WTC11 (cell line): ENCODE measurements at regions not wholly inside any gene's neighbourhood (a gene's known extent, or its start where the extent isn't known, plus 50 kb on each side); places are given as distances from the start of the nearest gene placed in this dataset.

ENCODE experiments used
- ATAC-seq: fragments of 200-7000 bp; cut with Tn5 transposase; 2 replicates; pipeline ENCODE4 v1.10.0; 2021; ENCODE audit warnings: mild to moderate bottlenecking, moderate library complexity
- CTCF ChIA-PET: fragments of 300-600 bp; sonication (Branson Sonifier 250); formaldehyde crosslinking; loops from one replicate; lab custom pipeline; 2021; ENCODE audit warnings: antibody characterized with exemption; lab: Charles Lee
- POLR2A ChIA-PET: fragments of 350-600 bp; sonication (Branson Sonifier 250); formaldehyde crosslinking; loops from one replicate; lab custom pipeline; 2021; ENCODE audit warnings: antibody characterized with exemption; lab: Charles Lee
- DNase-seq: peaks from one replicate; pipeline ENCODE4 v3.0.0; 2021; ENCODE audit warnings: low spot score
- H3K27ac Mint-ChIP-seq: 2 replicates; pipeline ENCODE4 v1.8.0; 2021; ENCODE audit warnings: mixed read lengths
- H3K27me3 Mint-ChIP-seq: 2 replicates; pipeline ENCODE4 v1.8.0; 2021; ENCODE audit warnings: low read depth, mild to moderate bottlenecking, moderate library complexity, mixed read lengths
- H3K36me3 Mint-ChIP-seq: 2 replicates; pipeline ENCODE4 v1.8.0; 2021; ENCODE audit warnings: mixed read lengths
- H3K4me1 Mint-ChIP-seq: 2 replicates; pipeline ENCODE4 v1.8.0; 2022; ENCODE audit warnings: mixed read lengths
- H3K4me3 Mint-ChIP-seq: 2 replicates; pipeline ENCODE4 v1.8.0; 2021; ENCODE audit warnings: mild to moderate bottlenecking, moderate library complexity, mixed read lengths
- H3K9me3 Mint-ChIP-seq: 2 replicates; pipeline ENCODE4 v1.8.0; 2021; ENCODE audit warnings: mixed read lengths
- CREB1 ChIP-seq: sonication (generic); formaldehyde crosslinking; IDR thresholded peaks from 2 replicates; pipeline ENCODE4 v1.8.0; 2023; ENCODE audit warnings: mild to moderate bottlenecking, missing genetic modification reagents
- GTF2I ChIP-seq: fragments of 250-450 bp; sonication (Bioruptor Pico); conservative IDR thresholded peaks from 2 replicates; pipeline ENCODE4 v1.4.0; 2021; ENCODE audit warnings: mild to moderate bottlenecking
- IRF2 ChIP-seq: sonication (generic); formaldehyde crosslinking; IDR thresholded peaks from 2 replicates; pipeline ENCODE4 v1.8.0; 2022; ENCODE audit warnings: low read depth, missing genetic modification reagents, borderline replicate concordance
- JUN ChIP-seq: sonication (generic); formaldehyde crosslinking; IDR thresholded peaks from 2 replicates; pipeline ENCODE4 v1.8.0; 2023; ENCODE audit warnings: mild to moderate bottlenecking, missing genetic modification reagents
- KAT7 ChIP-seq: sonication (generic); formaldehyde crosslinking; IDR thresholded peaks from 2 replicates; pipeline ENCODE4 v1.8.1; 2023; ENCODE audit warnings: missing genetic modification reagents, mild to moderate bottlenecking, borderline replicate concordance
- MXD4 ChIP-seq: fragments of 250-450 bp; sonication (Bioruptor Pico); IDR thresholded peaks from 2 replicates; pipeline ENCODE4 v1.8.0; 2021; ENCODE audit warnings: mild to moderate bottlenecking, moderate library complexity, borderline replicate concordance
- NFE2L1 ChIP-seq: sonication (generic); formaldehyde crosslinking; IDR thresholded peaks from 2 replicates; pipeline ENCODE4 v1.8.1; 2023; ENCODE audit warnings: missing genetic modification reagents
- OVOL2 ChIP-seq: fragments of 250-450 bp; sonication (Bioruptor Pico); IDR thresholded peaks from 2 replicates; pipeline ENCODE4 v1.9.0; 2021; ENCODE audit warnings: mild to moderate bottlenecking, borderline replicate concordance
- RELA ChIP-seq: sonication (generic); formaldehyde crosslinking; IDR thresholded peaks from 2 replicates; pipeline ENCODE4 v1.8.1; 2022; ENCODE audit warnings: missing genetic modification reagents, mild to moderate bottlenecking, borderline replicate concordance
- RORB ChIP-seq: fragments of 250-450 bp; sonication (Bioruptor Pico); IDR thresholded peaks from 2 replicates; pipeline ENCODE4 v1.9.0; 2021; ENCODE audit warnings: mild to moderate bottlenecking
- SOX15 ChIP-seq: fragments of 250-450 bp; sonication (Bioruptor Pico); IDR thresholded peaks from 2 replicates; pipeline ENCODE4 v1.9.0; 2021; ENCODE audit warnings: mild to moderate bottlenecking
- TEAD1 ChIP-seq: sonication (generic); formaldehyde crosslinking; IDR thresholded peaks from 2 replicates; pipeline ENCODE4 v1.8.0; 2022; ENCODE audit warnings: mild to moderate bottlenecking, missing genetic modification reagents
- TP53 ChIP-seq: sonication (generic); formaldehyde crosslinking; IDR thresholded peaks from 2 replicates; pipeline ENCODE4 v1.8.1; 2023; ENCODE audit warnings: mild to moderate bottlenecking, missing genetic modification reagents
- ZNF138 ChIP-seq: sonication (generic); formaldehyde crosslinking; conservative IDR thresholded peaks from 2 replicates; pipeline ENCODE4 v1.8.1; 2022; ENCODE audit warnings: mild to moderate bottlenecking, moderate library complexity, missing genetic modification reagents
- ZNF396 ChIP-seq: fragments of 250-450 bp; sonication (Bioruptor Pico); IDR thresholded peaks from 2 replicates; pipeline ENCODE4 v1.8.0; 2021; ENCODE audit warnings: mild to moderate bottlenecking, moderate library complexity, borderline replicate concordance
- ZNF423 ChIP-seq: fragments of 250-450 bp; sonication (Bioruptor Pico); IDR thresholded peaks from 2 replicates; pipeline ENCODE4 v2.1.2; 2022; ENCODE audit warnings: mild to moderate bottlenecking, moderate library complexity
- TF ChIP-seq, protein P1 (sequence below): sonication (generic); formaldehyde crosslinking; IDR thresholded peaks from 2 replicates; pipeline ENCODE4 v1.8.1; 2022; ENCODE audit warnings: low read depth, missing genetic modification reagents, borderline replicate concordance
- TF ChIP-seq, protein P2 (sequence below): sonication (generic); formaldehyde crosslinking; IDR thresholded peaks from 2 replicates; pipeline ENCODE4 v1.8.0; 2022; ENCODE audit warnings: mild to moderate bottlenecking, missing genetic modification reagents
- TF ChIP-seq, protein P3 (sequence below): sonication (generic); formaldehyde crosslinking; IDR thresholded peaks from 2 replicates; pipeline ENCODE4 v1.8.1; 2023; ENCODE audit warnings: mild to moderate bottlenecking, missing genetic modification reagents, moderate library complexity
- TF ChIP-seq, protein P4 (sequence below): sonication (generic); formaldehyde crosslinking; IDR thresholded peaks from 2 replicates; pipeline ENCODE4 v1.8.1; 2023; ENCODE audit warnings: mild to moderate bottlenecking, missing genetic modification reagents

DNA sequence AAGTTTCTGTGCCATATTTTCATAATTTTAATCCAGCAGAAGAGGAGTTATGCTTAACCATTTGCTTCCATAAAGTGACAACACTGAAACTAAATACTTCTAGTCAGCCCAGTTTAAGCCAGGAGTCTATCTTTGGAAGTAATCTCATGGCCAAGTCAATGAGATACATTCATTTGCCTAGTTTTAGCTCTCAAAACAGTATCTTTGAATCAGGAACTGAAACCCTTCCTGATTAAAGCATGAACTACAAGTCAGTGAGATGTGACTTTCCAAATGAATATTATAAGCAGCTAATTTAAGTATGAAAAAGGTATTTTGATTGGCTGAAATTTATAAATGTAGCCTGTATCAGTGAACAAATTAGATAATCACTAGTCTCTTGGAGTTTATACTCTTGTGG lies 491.5 kb downstream of the SLC6A15 start:
- Mint-ChIP-seq H3K36me3 (no peaks in the 10 kb centered on the region), H3K4me1 (no peaks in the 10 kb centered on the region), H3K4me3 (no peak overlapping the region), H3K9me3 (no peaks in the 10 kb centered on the region), H3K27ac (no peak overlapping the region), H3K27me3 (no peaks in the 10 kb centered on the region)
- no peak for ATAC-seq
- no peak for DNase-seq
- POLR2A ChIA-PET: interaction anchor here (0.6 kb wide), 1 partner anchor 17 kb away, joined by 3 read pairs; no protein-coding TSS in a partner anchor
- CTCF ChIA-PET: no interaction called here
- TF ChIP-seq ZNF138: no peak
- no peak for TF ChIP-seq CREB1 (CRISPR knock-in tag)
- TF ChIP-seq, protein P1, sequence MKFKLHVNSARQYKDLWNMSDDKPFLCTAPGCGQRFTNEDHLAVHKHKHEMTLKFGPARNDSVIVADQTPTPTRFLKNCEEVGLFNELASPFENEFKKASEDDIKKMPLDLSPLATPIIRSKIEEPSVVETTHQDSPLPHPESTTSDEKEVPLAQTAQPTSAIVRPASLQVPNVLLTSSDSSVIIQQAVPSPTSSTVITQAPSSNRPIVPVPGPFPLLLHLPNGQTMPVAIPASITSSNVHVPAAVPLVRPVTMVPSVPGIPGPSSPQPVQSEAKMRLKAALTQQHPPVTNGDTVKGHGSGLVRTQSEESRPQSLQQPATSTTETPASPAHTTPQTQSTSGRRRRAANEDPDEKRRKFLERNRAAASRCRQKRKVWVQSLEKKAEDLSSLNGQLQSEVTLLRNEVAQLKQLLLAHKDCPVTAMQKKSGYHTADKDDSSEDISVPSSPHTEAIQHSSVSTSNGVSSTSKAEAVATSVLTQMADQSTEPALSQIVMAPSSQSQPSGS: no peak
- TF ChIP-seq, protein P2, sequence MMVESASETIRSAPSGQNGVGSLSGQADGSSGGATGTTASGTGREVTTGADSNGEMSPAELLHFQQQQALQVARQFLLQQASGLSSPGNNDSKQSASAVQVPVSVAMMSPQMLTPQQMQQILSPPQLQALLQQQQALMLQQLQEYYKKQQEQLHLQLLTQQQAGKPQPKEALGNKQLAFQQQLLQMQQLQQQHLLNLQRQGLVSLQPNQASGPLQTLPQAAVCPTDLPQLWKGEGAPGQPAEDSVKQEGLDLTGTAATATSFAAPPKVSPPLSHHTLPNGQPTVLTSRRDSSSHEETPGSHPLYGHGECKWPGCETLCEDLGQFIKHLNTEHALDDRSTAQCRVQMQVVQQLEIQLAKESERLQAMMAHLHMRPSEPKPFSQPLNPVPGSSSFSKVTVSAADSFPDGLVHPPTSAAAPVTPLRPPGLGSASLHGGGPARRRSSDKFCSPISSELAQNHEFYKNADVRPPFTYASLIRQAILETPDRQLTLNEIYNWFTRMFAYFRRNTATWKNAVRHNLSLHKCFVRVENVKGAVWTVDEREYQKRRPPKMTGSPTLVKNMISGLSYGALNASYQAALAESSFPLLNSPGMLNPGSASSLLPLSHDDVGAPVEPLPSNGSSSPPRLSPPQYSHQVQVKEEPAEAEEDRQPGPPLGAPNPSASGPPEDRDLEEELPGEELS (CRISPR knock-in tag): no peak
- no peak for TF ChIP-seq JUN (CRISPR knock-in tag)
- TF ChIP-seq TP53: no peak
- TF ChIP-seq ZNF423: no peak
- TF ChIP-seq, protein P3, sequence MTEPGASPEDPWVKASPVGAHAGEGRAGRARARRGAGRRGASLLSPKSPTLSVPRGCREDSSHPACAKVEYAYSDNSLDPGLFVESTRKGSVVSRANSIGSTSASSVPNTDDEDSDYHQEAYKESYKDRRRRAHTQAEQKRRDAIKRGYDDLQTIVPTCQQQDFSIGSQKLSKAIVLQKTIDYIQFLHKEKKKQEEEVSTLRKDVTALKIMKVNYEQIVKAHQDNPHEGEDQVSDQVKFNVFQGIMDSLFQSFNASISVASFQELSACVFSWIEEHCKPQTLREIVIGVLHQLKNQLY (CRISPR knock-in tag): no peak
- no peak for TF ChIP-seq GTF2I (CRISPR knock-in tag)
- no peak for TF ChIP-seq RORB
- no peak for TF ChIP-seq OVOL2 (CRISPR knock-in tag)
- no peak for TF ChIP-seq MXD4 (CRISPR knock-in tag)
- TF ChIP-seq IRF2 (CRISPR knock-in tag): no peak

DNA sequence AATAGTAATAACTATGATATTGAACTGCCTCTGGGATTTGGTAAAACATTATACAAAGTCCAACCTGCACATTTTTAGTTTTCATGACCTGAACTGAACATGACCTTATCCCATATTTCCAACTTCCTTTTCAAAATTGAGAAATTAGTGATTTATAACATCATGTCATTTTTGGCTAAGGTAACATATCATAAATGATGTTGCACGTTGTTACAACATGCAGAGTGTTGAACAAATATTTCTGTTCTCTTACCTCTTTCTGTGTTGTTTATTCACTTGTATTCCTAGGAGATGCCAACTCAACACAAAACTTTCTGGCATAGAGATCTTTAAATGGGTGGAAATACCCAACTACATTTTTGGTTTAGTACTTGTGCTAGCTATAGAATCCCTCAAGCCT lies 496.0 kb downstream of the SLC6A15 start:
- ATAC-seq: no peak
- POLR2A ChIA-PET: no interaction called here
- no peak overlapping the region for H3K27ac Mint-ChIP-seq

DNA sequence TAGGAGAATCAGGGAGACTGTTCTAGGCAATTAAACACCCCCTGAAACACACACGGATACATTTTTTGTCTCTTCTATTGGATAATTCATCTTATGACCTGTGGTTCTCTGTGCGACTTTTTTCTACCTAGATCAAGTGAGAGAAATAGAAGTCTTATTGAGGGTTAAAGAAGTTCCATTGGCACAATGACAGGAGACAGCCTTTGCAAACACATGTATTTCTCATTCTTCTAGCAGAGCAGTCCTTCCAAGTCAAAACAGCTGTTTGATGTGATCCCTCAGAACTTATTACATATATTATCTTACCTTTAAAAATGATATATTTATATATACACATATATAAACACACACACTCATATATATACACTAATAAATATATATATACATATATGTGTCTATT lies 496.7 kb downstream of the SLC6A15 start:
- no peaks in the 10 kb centered on the region for H3K4me1 Mint-ChIP-seq
- no peak for ATAC-seq
- POLR2A ChIA-PET: no interaction called here

More for the DNA sequence above, 496.0 kb downstream of the SLC6A15 start:
- Mint-ChIP-seq H3K4me1 (no peaks in the 10 kb centered on the region), H3K36me3 (no peaks in the 10 kb centered on the region), H3K27me3 (no peaks in the 10 kb centered on the region), H3K4me3 (no peak overlapping the region), H3K9me3 (no peaks in the 10 kb centered on the region)
- CTCF ChIA-PET: no interaction called here
- no peak for DNase-seq
- TF ChIP-seq, protein P4, sequence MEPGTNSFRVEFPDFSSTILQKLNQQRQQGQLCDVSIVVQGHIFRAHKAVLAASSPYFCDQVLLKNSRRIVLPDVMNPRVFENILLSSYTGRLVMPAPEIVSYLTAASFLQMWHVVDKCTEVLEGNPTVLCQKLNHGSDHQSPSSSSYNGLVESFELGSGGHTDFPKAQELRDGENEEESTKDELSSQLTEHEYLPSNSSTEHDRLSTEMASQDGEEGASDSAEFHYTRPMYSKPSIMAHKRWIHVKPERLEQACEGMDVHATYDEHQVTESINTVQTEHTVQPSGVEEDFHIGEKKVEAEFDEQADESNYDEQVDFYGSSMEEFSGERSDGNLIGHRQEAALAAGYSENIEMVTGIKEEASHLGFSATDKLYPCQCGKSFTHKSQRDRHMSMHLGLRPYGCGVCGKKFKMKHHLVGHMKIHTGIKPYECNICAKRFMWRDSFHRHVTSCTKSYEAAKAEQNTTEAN (CRISPR knock-in tag): no peak
- TF ChIP-seq RELA (CRISPR knock-in tag): no peak
- TF ChIP-seq ZNF396: no peak
- TF ChIP-seq TEAD1 (CRISPR knock-in tag): no peak
- TF ChIP-seq KAT7: no peak
- no peak for TF ChIP-seq NFE2L1 (CRISPR knock-in tag)

More for the DNA sequence above, 496.7 kb downstream of the SLC6A15 start:
- H3K27ac Mint-ChIP-seq: no peak overlapping the region
- H3K4me3 Mint-ChIP-seq: no peak overlapping the region
- TF ChIP-seq SOX15 (CRISPR knock-in tag): no peak
- H3K36me3 Mint-ChIP-seq: no peaks in the 10 kb centered on the region
- 0 out of 2 replicates have a peak, but pooled peaks cover 3% of the 10 kb centered on the region for H3K9me3 Mint-ChIP-seq
- DNase-seq: no peak
- CTCF ChIA-PET: no interaction called here
- H3K27me3 Mint-ChIP-seq: no peaks in the 10 kb centered on the region
